ENCODE measurements at regions not wholly inside any gene's neighbourhood (a gene's known extent, or its start where the extent isn't known, plus 50 kb on each side); places are given as distances from the start of the nearest gene placed in this dataset.

GRCh38 chr13:97141564-97142005 is 80.5 kb upstream of the MBNL2 start:
- no peak for DNase-seq
- no peaks in the 10 kb centered on the region for H3F3A ChIP-seq (ENCODE audit: insufficient read depth, low read length)
- TF ChIP-seq EZH2phosphoT487 (IDR thresholded peaks at IDR 0.05; ENCODE audit: low read length) (no peak), EZH2 (optimal IDR thresholded peaks at IDR 0.05; ENCODE audit: low read depth, low read length) (no peak)
- H3K79me2 ChIP-seq (ENCODE audit: low read length): no peaks in the 10 kb centered on the region
- H3K4me3 ChIP-seq (ENCODE audit: low read length): no peak overlapping the region
- no peak overlapping the region; the same call in 1 of the 2 replicates for H2AFZ ChIP-seq (ENCODE audit: low read length)
- no peaks in the 10 kb centered on the region for H3K4me1 ChIP-seq (ENCODE audit: low read length)
- no peaks in the 10 kb centered on the region for H3K27me3 ChIP-seq (replicated peaks; ENCODE audit: insufficient read depth, low read length)
- H3K36me3 ChIP-seq (replicated peaks; ENCODE audit: insufficient read depth, low read length): no peaks in the 10 kb centered on the region
- no peak overlapping the region for H3K9ac ChIP-seq (ENCODE audit: low read length)
- H3K9me2 ChIP-seq (replicated peaks; ENCODE audit: insufficient read depth, low read length): no peaks in the 10 kb centered on the region
- no peaks in the 10 kb centered on the region for H3K9me3 ChIP-seq (replicated peaks; ENCODE audit: insufficient read depth, low read length)
- H3K27ac ChIP-seq (ENCODE audit: low read length): no peak overlapping the region
- H4K20me1 ChIP-seq (ENCODE audit: insufficient read depth, low read length): no peaks in the 10 kb centered on the region
- no peak overlapping the region for H3K4me2 ChIP-seq (ENCODE audit: low read depth, low read length)

DNA sequence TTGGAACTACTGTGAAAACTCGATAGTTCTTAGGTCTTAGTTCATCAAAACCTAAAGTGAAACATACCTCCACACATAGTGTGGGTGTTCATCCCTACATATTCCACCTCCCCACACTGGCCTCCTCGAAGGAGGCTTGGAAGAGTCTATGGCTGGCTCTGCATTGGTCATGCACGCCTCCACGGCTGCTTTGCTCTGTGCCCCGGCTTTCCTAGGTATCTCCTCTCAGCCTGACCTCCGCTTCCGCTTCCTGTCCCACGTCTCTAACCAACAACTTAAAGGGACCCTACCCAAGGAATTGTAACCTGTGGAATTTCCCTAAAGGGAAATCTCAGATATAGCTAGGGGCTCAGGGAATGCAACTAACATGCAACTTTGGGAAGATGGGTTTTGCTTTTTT is 79.7 kb upstream of the MBNL2 start:
- Histone ChIP-seq H3K4me1 (ENCODE audit: low read length) (no peaks in the 10 kb centered on the region), H3K4me3 (ENCODE audit: low read length) (no peak overlapping the region), H3K79me2 (ENCODE audit: low read length) (no peaks in the 10 kb centered on the region), H3K4me2 (ENCODE audit: low read depth, low read length) (no peak overlapping the region), H3F3A (ENCODE audit: insufficient read depth, low read length) (no peaks in the 10 kb centered on the region), H3K27me3 (replicated peaks; ENCODE audit: insufficient read depth, low read length) (no peaks in the 10 kb centered on the region), H3K36me3 (replicated peaks; ENCODE audit: insufficient read depth, low read length) (no peaks in the 10 kb centered on the region), H4K20me1 (ENCODE audit: insufficient read depth, low read length) (no peaks in the 10 kb centered on the region), H3K9me3 (replicated peaks; ENCODE audit: insufficient read depth, low read length) (no peaks in the 10 kb centered on the region), H3K27ac (ENCODE audit: low read length) (no peak overlapping the region), H3K9me2 (replicated peaks; ENCODE audit: insufficient read depth, low read length) (no peaks in the 10 kb centered on the region), H2AFZ (ENCODE audit: low read length) (no peak overlapping the region), H3K9ac (ENCODE audit: low read length) (no peak overlapping the region)
- TF ChIP-seq EZH2phosphoT487 (IDR thresholded peaks at IDR 0.05; ENCODE audit: low read length): no peak
- no peak for DNase-seq

DNA sequence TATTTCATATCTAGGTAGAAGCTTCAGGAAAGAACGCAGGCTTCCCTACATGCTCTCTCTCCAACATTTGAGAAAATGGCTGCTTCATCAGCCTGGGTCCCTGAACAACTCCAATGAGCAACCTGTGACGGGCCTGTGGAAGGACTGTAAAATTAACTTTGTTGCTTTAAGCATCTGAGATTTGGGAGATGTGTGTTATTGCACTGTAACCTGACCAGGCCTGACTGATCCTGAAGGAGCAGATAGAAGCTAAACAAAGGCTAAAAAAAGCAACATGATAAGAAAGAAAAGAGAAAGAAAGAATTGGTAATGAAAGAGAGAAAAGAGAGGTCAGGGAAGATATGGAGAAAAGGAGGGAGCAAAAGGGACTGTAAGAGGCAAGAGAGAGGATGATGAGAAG is 77.1 kb upstream of the MBNL2 start:
- H3K36me3 ChIP-seq (replicated peaks; ENCODE audit: insufficient read depth, low read length): no peaks in the 10 kb centered on the region
- no peak overlapping the region for H3K4me3 ChIP-seq (ENCODE audit: low read length)
- H3K4me2 ChIP-seq (ENCODE audit: low read depth, low read length): no peak overlapping the region
- H4K20me1 ChIP-seq (ENCODE audit: insufficient read depth, low read length): no peaks in the 10 kb centered on the region
- DNase-seq: no peak
- no peaks in the 10 kb centered on the region for H3K79me2 ChIP-seq (ENCODE audit: low read length)
- H3K4me1 ChIP-seq (ENCODE audit: low read length): no peaks in the 10 kb centered on the region
- no peaks in the 10 kb centered on the region for H3K9me2 ChIP-seq (replicated peaks; ENCODE audit: insufficient read depth, low read length)
- no peaks in the 10 kb centered on the region for H3K9me3 ChIP-seq (replicated peaks; ENCODE audit: insufficient read depth, low read length)
- H3K27me3 ChIP-seq (replicated peaks; ENCODE audit: insufficient read depth, low read length): no peaks in the 10 kb centered on the region
- H2AFZ ChIP-seq (ENCODE audit: low read length): no peak overlapping the region
- H3K9ac ChIP-seq (ENCODE audit: low read length): no peak overlapping the region
- no peaks in the 10 kb centered on the region for H3F3A ChIP-seq (ENCODE audit: insufficient read depth, low read length)
- TF ChIP-seq, protein P1, sequence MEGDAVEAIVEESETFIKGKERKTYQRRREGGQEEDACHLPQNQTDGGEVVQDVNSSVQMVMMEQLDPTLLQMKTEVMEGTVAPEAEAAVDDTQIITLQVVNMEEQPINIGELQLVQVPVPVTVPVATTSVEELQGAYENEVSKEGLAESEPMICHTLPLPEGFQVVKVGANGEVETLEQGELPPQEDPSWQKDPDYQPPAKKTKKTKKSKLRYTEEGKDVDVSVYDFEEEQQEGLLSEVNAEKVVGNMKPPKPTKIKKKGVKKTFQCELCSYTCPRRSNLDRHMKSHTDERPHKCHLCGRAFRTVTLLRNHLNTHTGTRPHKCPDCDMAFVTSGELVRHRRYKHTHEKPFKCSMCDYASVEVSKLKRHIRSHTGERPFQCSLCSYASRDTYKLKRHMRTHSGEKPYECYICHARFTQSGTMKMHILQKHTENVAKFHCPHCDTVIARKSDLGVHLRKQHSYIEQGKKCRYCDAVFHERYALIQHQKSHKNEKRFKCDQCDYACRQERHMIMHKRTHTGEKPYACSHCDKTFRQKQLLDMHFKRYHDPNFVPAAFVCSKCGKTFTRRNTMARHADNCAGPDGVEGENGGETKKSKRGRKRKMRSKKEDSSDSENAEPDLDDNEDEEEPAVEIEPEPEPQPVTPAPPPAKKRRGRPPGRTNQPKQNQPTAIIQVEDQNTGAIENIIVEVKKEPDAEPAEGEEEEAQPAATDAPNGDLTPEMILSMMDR (IDR thresholded peaks at IDR 0.05; ENCODE audit: low read length): no peak
- no peak overlapping the region for H3K27ac ChIP-seq (ENCODE audit: low read length)

DNA sequence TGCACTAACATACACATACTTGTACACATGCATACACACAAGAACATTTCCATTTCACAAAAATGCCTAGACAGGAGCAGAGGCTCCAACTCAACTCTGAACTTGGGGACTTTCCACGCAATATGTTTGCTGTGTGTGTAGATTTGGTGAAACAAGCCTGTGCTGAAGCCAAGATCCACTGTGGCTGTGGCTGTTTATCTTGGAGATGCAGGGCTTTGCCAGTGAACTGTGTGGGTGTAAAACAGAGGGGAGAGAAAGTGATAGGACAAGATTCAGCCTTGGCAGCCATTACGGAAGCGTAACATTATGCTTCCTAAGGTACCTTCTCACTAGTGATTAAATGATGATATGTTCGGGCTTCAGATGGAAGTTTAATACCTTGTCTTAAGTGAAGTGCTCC is 73.2 kb upstream of the MBNL2 start:
- DNase-seq: no peak
- no peak overlapping the region for H2AFZ ChIP-seq (ENCODE audit: low read length)
- no peak for TF ChIP-seq EZH2 (optimal IDR thresholded peaks at IDR 0.05; ENCODE audit: low read depth, low read length)
- TF ChIP-seq, protein P1 (IDR thresholded peaks at IDR 0.05; ENCODE audit: low read length): no peak
- TF ChIP-seq EZH2phosphoT487 (IDR thresholded peaks at IDR 0.05; ENCODE audit: low read length): no peak
- H3F3A ChIP-seq (ENCODE audit: insufficient read depth, low read length): no peaks in the 10 kb centered on the region
- no peaks in the 10 kb centered on the region for H3K4me1 ChIP-seq (ENCODE audit: low read length)
- H3K27me3 ChIP-seq (replicated peaks; ENCODE audit: insufficient read depth, low read length): no peaks in the 10 kb centered on the region
- no peaks in the 10 kb centered on the region for H4K20me1 ChIP-seq (ENCODE audit: insufficient read depth, low read length)
- no peaks in the 10 kb centered on the region for H3K79me2 ChIP-seq (ENCODE audit: low read length)
- H3K9me3 ChIP-seq (replicated peaks; ENCODE audit: insufficient read depth, low read length): no peaks in the 10 kb centered on the region
- no peak overlapping the region for H3K27ac ChIP-seq (ENCODE audit: low read length)
- H3K9me2 ChIP-seq (replicated peaks; ENCODE audit: insufficient read depth, low read length): no peaks in the 10 kb centered on the region
- H3K4me2 ChIP-seq (ENCODE audit: low read depth, low read length): no peak overlapping the region
- no peak overlapping the region for H3K4me3 ChIP-seq (ENCODE audit: low read length)
- no peaks in the 10 kb centered on the region for H3K36me3 ChIP-seq (replicated peaks; ENCODE audit: insufficient read depth, low read length)
- no peak overlapping the region for H3K9ac ChIP-seq (ENCODE audit: low read length)

All from MM.1S (cell line).